Smooth muscle cell (in vitro differentiated cells): ENCODE measurements at regions not wholly inside any gene's neighbourhood (a gene's known extent, or its start where the extent isn't known, plus 50 kb on each side); places are given as distances from the start of the nearest gene placed in this dataset.

Experiments
- DNase-seq: peaks from one replicate; lab custom pipeline; 2025; ENCODE audit not compliant: unreplicated experiment; lab: John Stamatoyannopoulos, UW
- H2AFZ ChIP-seq: fragments of 200-600 bp; sonication (generic); 2 replicates; pipeline ENCODE4 v1.6.0; 2016; ENCODE audit warnings: antibody characterized with exemption, low read depth, mild to moderate bottlenecking
- H3F3A ChIP-seq: fragments of 200-600 bp; sonication (generic); 2 replicates; pipeline ENCODE4 v1.6.0; 2017; ENCODE audit warnings: antibody characterized with exemption, low read depth
- H3K27ac ChIP-seq: fragments of 200-600 bp; sonication (generic); 2 replicates; pipeline ENCODE4 v1.5.1; 2016; ENCODE audit warnings: low read depth, mild to moderate bottlenecking
- H3K27me3 ChIP-seq: fragments of 200-600 bp; sonication (generic); 2 replicates; pipeline ENCODE4 v1.6.1; 2016; ENCODE audit warnings: low read depth, mild to moderate bottlenecking
- H3K36me3 ChIP-seq: fragments of 200-600 bp; sonication (generic); 2 replicates; pipeline ENCODE4 v1.5.1; 2016; ENCODE audit warnings: low read depth
- H3K4me1 ChIP-seq: fragments of 200-600 bp; sonication (generic); 2 replicates; pipeline ENCODE4 v1.5.1; 2016; ENCODE audit warnings: low read depth
- H3K4me2 ChIP-seq: fragments of 200-600 bp; sonication (generic); 2 replicates; pipeline ENCODE4 v1.6.0; 2016; ENCODE audit warnings: mild to moderate bottlenecking
- H3K4me3 ChIP-seq: fragments of 200-600 bp; sonication (generic); 2 replicates; pipeline ENCODE4 v1.5.1; 2016; ENCODE audit warnings: mild to moderate bottlenecking
- H3K79me2 ChIP-seq: fragments of 200-600 bp; sonication (generic); 2 replicates; pipeline ENCODE4 v1.6.0; 2016; ENCODE audit warnings: low read depth, mild to moderate bottlenecking
- H3K9ac ChIP-seq: fragments of 200-600 bp; sonication (generic); 2 replicates; pipeline ENCODE4 v1.6.0; 2016; ENCODE audit warnings: low read depth
- H3K9me3 ChIP-seq: fragments of 200-600 bp; sonication (generic); replicated peaks from 2 replicates; pipeline ENCODE4 v1.5.1; 2016; ENCODE audit warnings: low read depth
- H4K20me1 ChIP-seq: fragments of 200-600 bp; sonication (generic); 2 replicates; pipeline ENCODE4 v1.6.0; 2016; ENCODE audit warnings: low read depth
- CTCF ChIP-seq: fragments of 200-600 bp; sonication (generic); IDR thresholded peaks from 2 replicates; pipeline ENCODE4 v1.5.1; 2017; ENCODE audit warnings: borderline replicate concordance, mild to moderate bottlenecking, antibody characterized with exemption; ENCODE audit not compliant: insufficient read depth, poor library complexity, severe bottlenecking
- WGBS: methylation state at CpG from one replicate; pipeline ENCODE4 v1.1.7; 2016; ENCODE audit warnings: low lambda C conversion rate; 5-methylcytosine and 5-hydroxymethylcytosine counted together

GRCh38 chr21:29436143-29436542 is 137.4 kb downstream of the BACH1 start:
- Histone ChIP-seq H3K4me1 (peaks cover 13% of the 10 kb centered on the region), H3K27ac (no peak overlapping the region), H3K79me2 (no peaks in the 10 kb centered on the region), H3F3A (no peaks in the 10 kb centered on the region), H2AFZ (no peak overlapping the region), H3K9ac (no peak overlapping the region), H4K20me1 (no peaks in the 10 kb centered on the region), H3K36me3 (no peaks in the 10 kb centered on the region), H3K4me3 (no peak overlapping the region), H3K9me3 (no peaks in the 10 kb centered on the region), H3K27me3 (no peaks in the 10 kb centered on the region), H3K4me2 (no peak overlapping the region)
- no peak for TF ChIP-seq CTCF
- no peak for DNase-seq
- WGBS = 92% methylated on average over 5 of the region's 5 CpGs

- H4K20me1 ChIP-seq = no peaks in the 10 kb centered on the region
- H3K4me3 ChIP-seq = no peak overlapping the region
- no peaks in the 10 kb centered on the region for H3K9me3 ChIP-seq
- H3F3A ChIP-seq = no peaks in the 10 kb centered on the region
- no peaks in the 10 kb centered on the region for H3K36me3 ChIP-seq
- TF ChIP-seq CTCF = no peak
- no peak overlapping the region for H3K4me2 ChIP-seq
- H3K9ac ChIP-seq = no peak overlapping the region
- H3K27ac ChIP-seq = no peak overlapping the region
- no peaks in the 10 kb centered on the region for H3K27me3 ChIP-seq
- 87% methylated on average over 2 of the region's 2 CpGs for WGBS
- H3K4me1 ChIP-seq = peaks cover 9% of the 10 kb centered on the region
- no peaks in the 10 kb centered on the region for H3K79me2 ChIP-seq
- DNase-seq = no peak
- H2AFZ ChIP-seq = no peak overlapping the region
These were observed 137.9 kb downstream of the BACH1 start for GRCh38 chr21:29436650-29437049.

GRCh38 chr21:29441651-29442050 is 142.9 kb downstream of the BACH1 start:
- Histone ChIP-seq H3K27me3 (no peaks in the 10 kb centered on the region), H3K4me2 (no peak overlapping the region), H3K4me1 (no peaks in the 10 kb centered on the region), H3K27ac (no peak overlapping the region), H4K20me1 (no peaks in the 10 kb centered on the region), H3K4me3 (no peak overlapping the region), H3K36me3 (no peaks in the 10 kb centered on the region), H3K79me2 (no peaks in the 10 kb centered on the region), H3K9ac (no peak overlapping the region), H3K9me3 (no peaks in the 10 kb centered on the region), H3F3A (no peaks in the 10 kb centered on the region), H2AFZ (no peak overlapping the region)
- TF ChIP-seq CTCF = no peak
- 95% methylated on average over 3 of the region's 3 CpGs for WGBS
- DNase-seq = no peak

- Histone ChIP-seq H3K27me3 (no peaks in the 10 kb centered on the region), H3K27ac (no peak overlapping the region), H3K79me2 (no peaks in the 10 kb centered on the region), H3F3A (no peaks in the 10 kb centered on the region), H3K4me1 (no peaks in the 10 kb centered on the region), H3K4me2 (no peak overlapping the region), H4K20me1 (no peaks in the 10 kb centered on the region), H3K9me3 (no peaks in the 10 kb centered on the region), H3K4me3 (no peak overlapping the region), H2AFZ (no peak overlapping the region), H3K36me3 (no peaks in the 10 kb centered on the region), H3K9ac (no peak overlapping the region)
- no peak for DNase-seq
- 100% methylated on average over 1 of the region's 1 CpG for WGBS
- no peak for TF ChIP-seq CTCF
These were observed 144.8 kb downstream of the BACH1 start for GRCh38 chr21:29443411-29444010.
